K562 (cell line): ENCODE measurements at regions not wholly inside any gene's neighbourhood (a gene's known extent, or its start where the extent isn't known, plus 50 kb on each side); places are given as distances from the start of the nearest gene placed in this dataset.

Experiments used
- ATAC-seq: fragments of 200-7000 bp; cut with Tn5 transposase; 3 replicates; pipeline ENCODE4 v1.9.1; 2020; ENCODE audit warnings: moderate library complexity
- BruUV-seq: library from RNA; stranded (reverse); fragments of 400-500 nt; replicated peaks from 2 replicates; lab custom pipeline; 2021; lab: Mats Ljungman, UMichigan
- CTCF ChIA-PET: fragments of 300-600 bp; formaldehyde crosslinking; extraction: SDS; loops from one replicate; lab custom pipeline; 2021; ENCODE audit warnings: low intra/inter-chr PET ratio; lab: Yijun Ruan, JAX
- POLR2A ChIA-PET: fragments of 300-600, 350-650 bp; sonication (Branson Sonifier 250); formaldehyde crosslinking; extraction: SDS; loops from one replicate; lab custom pipeline; 2021; ENCODE audit warnings: antibody characterized with exemption, inconsistent platforms; lab: Yijun Ruan, JAX
- DNase-seq, 4 experiments: peaks; one replicate each; pipeline versions ENCODE4 v3.0.0 to v3.0.0-alpha.2; 2011 to 2018; ENCODE audit warnings: low spot score in 3 of 4, mixed read lengths in 3 of 4; ENCODE audit errors: extremely low read depth in 1 of 4
- FAIRE-seq: peaks from 2 replicates; lab custom pipeline; 2011; peaks lifted over from hg19 to GRCh38; lab: Jason Lieb, UNC
- H2AFZ ChIP-seq: 2 replicates; pipeline ENCODE4 v1.6.0; 2011; ENCODE audit warnings: low read depth, low read length, control low read depth, inconsistent platforms
- H3K27ac ChIP-seq: fragments of 200-600 bp; 3 replicates; pipeline ENCODE4 v1.8.0; 2011; ENCODE audit warnings: low read depth, mild to moderate bottlenecking, control low read depth, inconsistent platforms, low read length, moderate library complexity, mixed read lengths; ENCODE audit errors: extremely low read depth
- H3K27me3 ChIP-seq, 2 experiments: fragments of 300-600 bp in 1 of 2; 2 replicates in 1 of 2; 3 replicates in 1 of 2; pipeline versions ENCODE4 v1.6.0 to v1.8.0; 2011; ENCODE audit warnings: inconsistent platforms in 2 of 2, low read length in 2 of 2, mild to moderate bottlenecking in 1 of 2, mixed read lengths in 1 of 2, moderate library complexity in 1 of 2; ENCODE audit not compliant: control insufficient read depth in 2 of 2, insufficient read depth in 2 of 2
- H3K36me3 ChIP-seq: fragments of 300-600 bp; 3 replicates; pipeline ENCODE4 v1.8.0; 2011; ENCODE audit warnings: mild to moderate bottlenecking, low read length, inconsistent platforms; ENCODE audit not compliant: control insufficient read depth, insufficient read depth
- H3K4me1 ChIP-seq, 2 experiments: fragments of 200-600 bp in 1 of 2; replicated peaks in 1 of 2; 2 replicates in 1 of 2; 3 replicates in 1 of 2; pipeline versions ENCODE4 v1.5.1 to v1.8.0; 2011; ENCODE audit warnings: inconsistent platforms in 2 of 2, low read length in 2 of 2, mild to moderate bottlenecking in 1 of 2, mixed read lengths in 1 of 2, moderate library complexity in 1 of 2; ENCODE audit not compliant: control insufficient read depth in 2 of 2, insufficient read depth in 2 of 2
- H3K4me2 ChIP-seq: 2 replicates; pipeline ENCODE4 v1.6.1; 2011; ENCODE audit warnings: low read length, control low read depth, inconsistent platforms, mixed read lengths; ENCODE audit not compliant: insufficient read depth
- H3K4me3 ChIP-seq: fragments of 200-600 bp; sonication (generic), shearing (Covaris generic); 2 replicates; pipeline ENCODE4 v1.5.1; 2016; ENCODE audit warnings: control low read depth, inconsistent platforms
- H3K79me2 ChIP-seq: fragments of 200-600 bp; 3 replicates; pipeline ENCODE4 v1.8.0; 2011; ENCODE audit warnings: low read length, inconsistent platforms; ENCODE audit not compliant: control insufficient read depth, insufficient read depth
- H3K9ac ChIP-seq, 2 experiments: 2 replicates each; pipeline versions ENCODE4 v1.6.0 to v1.6.1; 2011; ENCODE audit warnings: low read depth in 2 of 2, low read length in 2 of 2, control low read depth in 1 of 2, inconsistent platforms in 1 of 2, mild to moderate bottlenecking in 1 of 2, mixed read lengths in 1 of 2; ENCODE audit not compliant: insufficient read depth in 1 of 2
- H3K9me1 ChIP-seq: one replicate; pipeline ENCODE4 v1.6.0; 2011; ENCODE audit warnings: inconsistent platforms, mild to moderate bottlenecking, low read length, moderate library complexity; ENCODE audit not compliant: control insufficient read depth, insufficient read depth
- H3K9me3 ChIP-seq: replicated peaks from 2 replicates; pipeline ENCODE4 v1.5.1; 2011; ENCODE audit warnings: low read depth, low read length, inconsistent platforms; ENCODE audit not compliant: control insufficient read depth, insufficient read depth
- H4K20me1 ChIP-seq: replicated peaks from 2 replicates; pipeline ENCODE4 v1.6.1; 2011; ENCODE audit warnings: low read length, inconsistent platforms, mixed read lengths; ENCODE audit not compliant: control insufficient read depth, insufficient read depth
- CREB5 ChIP-seq: fragments of 250-450 bp; sonication (Bioruptor Pico); IDR thresholded peaks from 2 replicates; pipeline ENCODE4 v1.5.0; 2020; ENCODE audit warnings: mild to moderate bottlenecking
- CSDE1 ChIP-seq, 2 experiments: fragments of 450-650 bp; IDR thresholded peaks; 2 replicates each; pipeline ENCODE4 v1.6.1; 2016; ENCODE audit warnings: mild to moderate bottlenecking in 1 of 2
- CTCFL ChIP-seq: IDR thresholded peaks from 2 replicates; pipeline ENCODE4 v1.6.1; 2011; ENCODE audit warnings: borderline replicate concordance, low read depth, mild to moderate bottlenecking, moderate library complexity, low read length; ENCODE audit not compliant: insufficient read depth, poor library complexity, severe bottlenecking
- MYBL2 ChIP-seq, 2 experiments: fragments of 450-650 bp in 1 of 2; sonication (generic) in 1 of 2; formaldehyde crosslinking in 1 of 2; IDR thresholded peaks; 2 replicates each; pipeline versions ENCODE4 v1.6.1 to v1.8.1; 2017 to 2022; ENCODE audit warnings: borderline replicate concordance in 1 of 2, inconsistent platforms in 1 of 2, low read depth in 1 of 2, mild to moderate bottlenecking in 1 of 2, missing genetic modification reagents in 1 of 2, moderate library complexity in 1 of 2
- NR2F6 ChIP-seq: fragments of 450-650 bp; formaldehyde crosslinking; IDR thresholded peaks from 2 replicates; pipeline ENCODE4 v1.4.0; 2020; ENCODE audit warnings: mild to moderate bottlenecking
- PHF20 ChIP-seq: fragments of 450-650 bp; IDR thresholded peaks from 2 replicates; pipeline ENCODE4 v1.6.1; 2018; ENCODE audit not compliant: partially characterized antibody
- POLR3G ChIP-seq: IDR thresholded peaks from 2 replicates; pipeline ENCODE4 v1.6.1; 2011; ENCODE audit not compliant: insufficient read length, insufficient replicate concordance; ENCODE audit errors: extremely low read depth
- PRDM10 ChIP-seq: fragments of 450-650 bp; IDR thresholded peaks from 2 replicates; pipeline ENCODE4 v1.6.1; 2018; ENCODE audit not compliant: partially characterized antibody
- RAD51 ChIP-seq: fragments of 450-650 bp; IDR thresholded peaks from 2 replicates; pipeline ENCODE4 v1.7.1; 2016; ENCODE audit warnings: low read depth, mild to moderate bottlenecking, borderline replicate concordance
- SMC3 ChIP-seq: conservative IDR thresholded peaks from 2 replicates; pipeline ENCODE4 v1.6.1; 2011; ENCODE audit warnings: low read depth, low read length, improper control_type of control experiment; ENCODE audit not compliant: insufficient read depth
- SREBF1 ChIP-seq: fragments of 150-350 bp; IDR thresholded peaks from 2 replicates; pipeline ENCODE4 v1.6.1; 2014; ENCODE audit warnings: antibody characterized with exemption, low read depth, low read length, borderline replicate concordance
- SRF ChIP-seq, 2 experiments: fragments of 250-450, 450-650 bp in 1 of 2; sonication (Bioruptor Pico) in 1 of 2; sonication (generic) in 1 of 2; formaldehyde crosslinking; IDR thresholded peaks; 2 replicates each; pipeline versions ENCODE4 v1.5.0 to v1.5.1; 2020 to 2022; ENCODE audit warnings: mild to moderate bottlenecking in 1 of 2, missing genetic modification reagents in 1 of 2
- ZBTB8A ChIP-seq: fragments of 450-650 bp; IDR thresholded peaks from 2 replicates; pipeline ENCODE4 v1.6.1; 2018; ENCODE audit warnings: mild to moderate bottlenecking, moderate library complexity; ENCODE audit not compliant: partially characterized antibody
- in situ Hi-C: fragments of 300-500 bp; cut with MboI; formaldehyde crosslinking; loops from 4 replicates; pipeline ENCODE4 v1.15.0; 2018; ENCODE audit warnings: inconsistent platforms, mixed read lengths
- intact Hi-C: fragments of 100-400 bp; cut with micrococcal nuclease; formaldehyde crosslinking; loops from 2 replicates; pipeline ENCODE4 v1.14.2; 2022

GRCh38 chr15:26325495-26325894, 447.4 kb downstream of the GABRB3 start:
- no TSS peak for BruUV-seq
- Histone ChIP-seq H2AFZ (no peak overlapping the region), H3K9me3 (no peaks in the 10 kb centered on the region), H3K36me3 (no peaks in the 10 kb centered on the region), H4K20me1 (no peaks in the 10 kb centered on the region), H3K4me3 (no peak overlapping the region), H3K4me2 (no peak overlapping the region), H3K4me1 (no peaks in the 10 kb centered on the region), H3K9ac (no peak overlapping the region), H3K9me1 (no peaks in the 10 kb centered on the region), H3K27ac (no peak overlapping the region), H3K79me2 (no peaks in the 10 kb centered on the region), H3K27me3 (no peaks in the 10 kb centered on the region)
- FAIRE-seq (no peak), DNase-seq (no peak), ATAC-seq (no peak)
- POLR2A ChIA-PET: no interaction called here
- intact Hi-C loops (no loop called here), in situ Hi-C loops (no loop called here)
- CTCF ChIA-PET: no interaction called here
- TF ChIP-seq SRF (CRISPR knock-in tag; IDR thresholded peaks at IDR 0.05): no peak
- no peak for TF ChIP-seq CSDE1 (IDR thresholded peaks at IDR 0.05)
- no peak for TF ChIP-seq POLR3G
- no peak for TF ChIP-seq PRDM10
- no peak for TF ChIP-seq RAD51
- no peak for TF ChIP-seq CTCFL
- TF ChIP-seq SMC3: no peak
- no peak for TF ChIP-seq NR2F6 (CRISPR knock-in tag)
- TF ChIP-seq CREB5 (CRISPR knock-in tag): no peak
- no peak for TF ChIP-seq ZBTB8A
- TF ChIP-seq PHF20: no peak
- TF ChIP-seq SREBF1: no peak
- TF ChIP-seq MYBL2 (IDR thresholded peaks at IDR 0.05; ENCODE audit: low read depth): no peak
- no peak for TF ChIP-seq MYBL2 (CRISPR knock-in tag; IDR thresholded peaks at IDR 0.05; ENCODE audit: borderline replicate concordance)
